ENCODE measurements at regions not wholly inside any gene's neighbourhood (a gene's known extent, or its start where the extent isn't known, plus 50 kb on each side); places are given as distances from the start of the nearest gene placed in this dataset.

DNA sequence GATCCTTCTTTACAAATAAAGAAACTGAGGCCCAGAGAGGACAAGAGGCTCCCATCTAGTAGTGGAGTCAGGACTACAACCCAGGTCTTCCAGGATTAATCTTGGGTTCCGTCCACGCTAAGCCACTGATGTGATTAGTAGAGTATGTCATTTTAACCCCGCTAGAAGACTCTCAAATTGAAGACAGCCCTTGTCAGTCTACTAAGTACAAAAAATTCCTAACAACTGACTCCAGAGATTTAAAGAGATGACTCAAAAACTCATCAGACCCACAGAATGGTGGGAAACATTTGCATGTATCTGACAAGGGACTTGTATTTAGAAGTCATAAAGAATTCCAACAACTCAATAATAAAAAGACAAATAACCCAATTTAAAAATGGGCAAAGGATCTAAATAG lies 145.3 kb downstream of the CNTN3 start:
- no peak for TF ChIP-seq POLR2AphosphoS5 (IDR thresholded peaks at IDR 0.05)
- TF ChIP-seq EZH2 (IDR thresholded peaks at IDR 0.05; ENCODE audit: borderline replicate concordance, insufficient read depth, low read length, poor library complexity, severe bottlenecking): no peak
- TF ChIP-seq, protein P1, sequence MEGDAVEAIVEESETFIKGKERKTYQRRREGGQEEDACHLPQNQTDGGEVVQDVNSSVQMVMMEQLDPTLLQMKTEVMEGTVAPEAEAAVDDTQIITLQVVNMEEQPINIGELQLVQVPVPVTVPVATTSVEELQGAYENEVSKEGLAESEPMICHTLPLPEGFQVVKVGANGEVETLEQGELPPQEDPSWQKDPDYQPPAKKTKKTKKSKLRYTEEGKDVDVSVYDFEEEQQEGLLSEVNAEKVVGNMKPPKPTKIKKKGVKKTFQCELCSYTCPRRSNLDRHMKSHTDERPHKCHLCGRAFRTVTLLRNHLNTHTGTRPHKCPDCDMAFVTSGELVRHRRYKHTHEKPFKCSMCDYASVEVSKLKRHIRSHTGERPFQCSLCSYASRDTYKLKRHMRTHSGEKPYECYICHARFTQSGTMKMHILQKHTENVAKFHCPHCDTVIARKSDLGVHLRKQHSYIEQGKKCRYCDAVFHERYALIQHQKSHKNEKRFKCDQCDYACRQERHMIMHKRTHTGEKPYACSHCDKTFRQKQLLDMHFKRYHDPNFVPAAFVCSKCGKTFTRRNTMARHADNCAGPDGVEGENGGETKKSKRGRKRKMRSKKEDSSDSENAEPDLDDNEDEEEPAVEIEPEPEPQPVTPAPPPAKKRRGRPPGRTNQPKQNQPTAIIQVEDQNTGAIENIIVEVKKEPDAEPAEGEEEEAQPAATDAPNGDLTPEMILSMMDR (IDR thresholded peaks at IDR 0.05; ENCODE audit: poor library complexity, severe bottlenecking): no peak
